CD8-positive, alpha-beta memory T cell (primary cell): ENCODE measurements at regions not wholly inside any gene's neighbourhood (a gene's known extent, or its start where the extent isn't known, plus 50 kb on each side); places are given as distances from the start of the nearest gene placed in this dataset.
A peak's percentile ranks its signal among the peaks of the same experiment; 100 is the strongest.

Source experiments
- CTCF ChIA-PET: fragments of 350-600 bp; sonication (Branson Sonifier 250); formaldehyde crosslinking; loops from one replicate; lab custom pipeline; 2021; ENCODE audit warnings: antibody characterized with exemption; lab: Charles Lee
- POLR2A ChIA-PET: fragments of 350-600 bp; sonication (Branson Sonifier 250); formaldehyde crosslinking; loops from one replicate; lab custom pipeline; 2021; ENCODE audit warnings: antibody characterized with exemption; lab: Charles Lee
- DNase-seq, 5 donors: peaks; one replicate each; pipeline versions ENCODE4 v3.0.0 to v3.0.0-alpha.2; 2020 to 2022; ENCODE audit warnings: mixed read lengths in 1 of 5
- H3K27ac ChIP-seq: one replicate; pipeline ENCODE4 v1.7.0; 2013; ENCODE audit warnings: low read depth, mild to moderate bottlenecking, low read length, moderate library complexity
- H3K27me3 ChIP-seq: 2 replicates; pipeline ENCODE4 v1.7.0; 2013; ENCODE audit warnings: low read length, mild to moderate bottlenecking; ENCODE audit not compliant: insufficient read depth, poor library complexity, severe bottlenecking
- H3K36me3 ChIP-seq: 2 replicates; pipeline ENCODE4 v1.7.0; 2013; ENCODE audit warnings: mild to moderate bottlenecking, low read length, moderate library complexity; ENCODE audit not compliant: insufficient read depth
- H3K4me1 ChIP-seq: 2 replicates; pipeline ENCODE4 v1.7.0; 2013; ENCODE audit warnings: mild to moderate bottlenecking, low read length, moderate library complexity; ENCODE audit not compliant: insufficient read depth
- H3K4me3 ChIP-seq: 2 replicates; pipeline ENCODE4 v1.7.0; 2013; ENCODE audit warnings: mild to moderate bottlenecking, low read length
- H3K9me3 ChIP-seq: 2 replicates; pipeline ENCODE4 v1.7.0; 2013; ENCODE audit warnings: mild to moderate bottlenecking, low read length
- H3K27ac Mint-ChIP-seq, 8 donors: one replicate each; pipeline ENCODE4 v1.8.0; 2020 to 2021; ENCODE audit warnings: mixed read lengths in 8 of 8, mild to moderate bottlenecking in 6 of 8, inconsistent platforms in 3 of 8, moderate library complexity in 3 of 8
- H3K27me3 Mint-ChIP-seq, 2 donors: one replicate each; pipeline ENCODE4 v1.8.0; 2020 to 2021; ENCODE audit warnings: mixed read lengths in 2 of 2, mild to moderate bottlenecking in 1 of 2, moderate library complexity in 1 of 2
- H3K36me3 Mint-ChIP-seq, 3 donors: one replicate each; pipeline ENCODE4 v1.8.0; 2020 to 2021; ENCODE audit warnings: mixed read lengths in 3 of 3, inconsistent platforms in 1 of 3, mild to moderate bottlenecking in 1 of 3
- H3K4me1 Mint-ChIP-seq, 3 donors: one replicate each; pipeline ENCODE4 v1.8.0; 2020 to 2021; ENCODE audit warnings: mixed read lengths in 3 of 3, inconsistent platforms in 1 of 3, mild to moderate bottlenecking in 1 of 3
- H3K4me3 Mint-ChIP-seq, 7 donors: one replicate each; pipeline ENCODE4 v1.8.0; 2020 to 2021; ENCODE audit warnings: mixed read lengths in 7 of 7, mild to moderate bottlenecking in 6 of 7, moderate library complexity in 4 of 7, inconsistent platforms in 2 of 7
- H3K9me3 Mint-ChIP-seq, 5 donors: one replicate each; pipeline ENCODE4 v1.8.0; 2020 to 2022; ENCODE audit warnings: mixed read lengths in 5 of 5, mild to moderate bottlenecking in 3 of 5, moderate library complexity in 2 of 5, inconsistent platforms in 1 of 5

GRCh38 chr11:11163236-11163635, 189.8 kb downstream of the CSNK2A3 start:
- no peak overlapping the region for H3K27ac Mint-ChIP-seq
- H3K27me3 ChIP-seq = no peaks in the 10 kb centered on the region

GRCh38 chr11:11157185-11157584, 195.9 kb downstream of the CSNK2A3 start:
- H3K9me3 Mint-ChIP-seq = no peaks in the 10 kb centered on the region
- DNase-seq = peak; percentile 21 to 73 (median 28)
- peak overlapping the region in 1 of 7 donors; percentile 12 for H3K4me3 Mint-ChIP-seq
- Histone ChIP-seq H3K9me3 (no peaks in the 10 kb centered on the region), H3K4me3 (no peak overlapping the region), H3K4me1 (peaks cover 18% of the 10 kb centered on the region), H3K27ac (no peak overlapping the region), H3K36me3 (no peaks in the 10 kb centered on the region), H3K27me3 (no peaks in the 10 kb centered on the region)
- peak overlapping the region in 2 of 8 donors; percentile 24 to 81 for H3K27ac Mint-ChIP-seq
- POLR2A ChIA-PET = no interaction called here
- H3K4me1 Mint-ChIP-seq = peaks cover 10 to 15% (median 11%) of the 10 kb centered on the region in 3 donors
- peaks cover 0 to 8% (median 2%) of the 10 kb centered on the region in 3 donors for H3K36me3 Mint-ChIP-seq
- peaks cover 3 to 12% of the 10 kb centered on the region in 2 donors for H3K27me3 Mint-ChIP-seq
- CTCF ChIA-PET = interaction anchor here (0.7 to 7.5 kb wide), 19 partner anchors 7 to 396 kb away, joined by 3 to 114 read pairs (median 4); no protein-coding TSS in a partner anchor

More at GRCh38 chr11:11163236-11163635, 189.8 kb downstream of the CSNK2A3 start:
- no peak for DNase-seq
- ChIA-PET CTCF (interaction anchor here (1.4 to 2.4 kb wide), 2 partner anchors 10 to 14 kb away, joined by 4 to 7 read pairs; no protein-coding TSS in a partner anchor), POLR2A (interaction anchor here (0.5 kb wide), 1 partner anchor 232 kb away, joined by 6 read pairs; no protein-coding TSS in a partner anchor)
- Histone ChIP-seq H3K9me3 (no peaks in the 10 kb centered on the region), H3K36me3 (no peaks in the 10 kb centered on the region), H3K4me3 (no peak overlapping the region), H3K27ac (no peak overlapping the region), H3K4me1 (no peaks in the 10 kb centered on the region)
- Mint-ChIP-seq H3K4me3 (no peak overlapping the region), H3K9me3 (no peaks in the 10 kb centered on the region), H3K36me3 (no peaks in the 10 kb centered on the region), H3K4me1 (no peaks in the 10 kb centered on the region), H3K27me3 (peaks cover 13 to 15% of the 10 kb centered on the region in 2 donors)

- Mint-ChIP-seq H3K9me3 (no peaks in the 10 kb centered on the region), H3K27me3 (peaks cover 0 to 7% of the 10 kb centered on the region in 2 donors), H3K4me3 (peak overlapping the region; percentile 35 to 73 (median 67)), H3K27ac (peak overlapping the region in 7 of 8 donors; percentile 29 to 82 (median 39)), H3K36me3 (peaks cover 0 to 8% (median 2%) of the 10 kb centered on the region in 3 donors), H3K4me1 (peaks cover 11 to 24% (median 12%) of the 10 kb centered on the region in 3 donors)
- peak in 3 of 5 donors; percentile 10 to 57 (median 56) for DNase-seq
- no peak overlapping the region for H3K27ac ChIP-seq
- H3K27me3 ChIP-seq = no peaks in the 10 kb centered on the region
- ChIA-PET CTCF (interaction anchor here (0.7 to 7.5 kb wide), 19 partner anchors 8 to 631 kb away, joined by 3 to 114 read pairs (median 4); no protein-coding TSS in a partner anchor), POLR2A (interaction anchor here (0.8 kb wide), 1 partner anchor 8 kb away, joined by 3 read pairs; no protein-coding TSS in a partner anchor)
- H3K4me1 ChIP-seq = peaks cover 23% of the 10 kb centered on the region
- peak overlapping the region; percentile 71 for H3K4me3 ChIP-seq
- no peaks in the 10 kb centered on the region for H3K9me3 ChIP-seq
- H3K36me3 ChIP-seq = no peaks in the 10 kb centered on the region
Measured at GRCh38 chr11:11155962-11156815, 196.9 kb downstream of the CSNK2A3 start.

- H3K9me3 Mint-ChIP-seq = no peaks in the 10 kb centered on the region
- no peaks in the 10 kb centered on the region for H3K27me3 ChIP-seq
- peaks cover 1 to 8% (median 2%) of the 10 kb centered on the region in 3 donors for H3K36me3 Mint-ChIP-seq
- no peaks in the 10 kb centered on the region for H3K36me3 ChIP-seq
- peaks cover 56% of the 10 kb centered on the region for H3K4me1 ChIP-seq
- no peak overlapping the region for H3K4me3 ChIP-seq
- CTCF ChIA-PET = interaction anchor here (1.0 to 7.5 kb wide), 3 partner anchors 10 to 125 kb away, joined by 3 to 114 read pairs (median 4); no protein-coding TSS in a partner anchor
- H3K4me1 Mint-ChIP-seq = peaks cover 33 to 57% (median 45%) of the 10 kb centered on the region in 3 donors
- peaks cover 0 to 5% of the 10 kb centered on the region in 2 donors for H3K27me3 Mint-ChIP-seq
- H3K4me3 Mint-ChIP-seq = no peak overlapping the region
- POLR2A ChIA-PET = no interaction called here
- DNase-seq = no peak
- peak overlapping the region in 4 of 8 donors; percentile 12 to 96 (median 46) for H3K27ac Mint-ChIP-seq
- H3K9me3 ChIP-seq = no peaks in the 10 kb centered on the region
- no peak overlapping the region for H3K27ac ChIP-seq
Measured at GRCh38 chr11:11152877-11153276, 200.2 kb downstream of the CSNK2A3 start.

GRCh38 chr11:11149671-11150459, 203.2 kb downstream of the CSNK2A3 start:
- peak overlapping the region; percentile 27 to 83 (median 76) for H3K4me3 Mint-ChIP-seq
- no peaks in the 10 kb centered on the region for H3K9me3 ChIP-seq
- H3K4me3 ChIP-seq = peak overlapping the region; percentile 56
- peaks cover 0 to 5% of the 10 kb centered on the region in 2 donors for H3K27me3 Mint-ChIP-seq
- DNase-seq = peak; percentile 18 to 88 (median 69)
- no peaks in the 10 kb centered on the region for H3K27me3 ChIP-seq
- H3K4me1 Mint-ChIP-seq = peaks cover 26 to 48% (median 38%) of the 10 kb centered on the region in 3 donors
- peaks cover 52% of the 10 kb centered on the region for H3K4me1 ChIP-seq
- H3K36me3 ChIP-seq = no peaks in the 10 kb centered on the region
- H3K27ac Mint-ChIP-seq = peak overlapping the region; percentile 76 to 99 (median 94)
- ChIA-PET POLR2A (interaction anchor here (0.6 kb wide), 1 partner anchor 12 kb away, joined by 4 read pairs; no protein-coding TSS in a partner anchor), CTCF (interaction anchor here (0.7 to 1.6 kb wide), 4 partner anchors 14 to 358 kb away, joined by 3 to 7 read pairs (median 4); no protein-coding TSS in a partner anchor)
- H3K36me3 Mint-ChIP-seq = peaks cover 2 to 8% (median 4%) of the 10 kb centered on the region in 3 donors
- peak overlapping the region; percentile 41 for H3K27ac ChIP-seq
- H3K9me3 Mint-ChIP-seq = peaks cover 0 to 2% (median 0%) of the 10 kb centered on the region in 5 donors

GRCh38 chr11:11148596-11148995, 204.5 kb downstream of the CSNK2A3 start:
- H3K4me3 ChIP-seq = no peak overlapping the region
- Mint-ChIP-seq H3K27me3 (peaks cover 0 to 5% of the 10 kb centered on the region in 2 donors), H3K4me3 (peak overlapping the region in 2 of 7 donors; percentile 27 to 66), H3K9me3 (peaks cover 0 to 2% (median 0%) of the 10 kb centered on the region in 5 donors), H3K27ac (peak overlapping the region in 6 of 8 donors; percentile 34 to 96 (median 80)), H3K36me3 (peaks cover 2 to 8% (median 4%) of the 10 kb centered on the region in 3 donors), H3K4me1 (peaks cover 26 to 48% (median 38%) of the 10 kb centered on the region in 3 donors)
- H3K4me1 ChIP-seq = peaks cover 49% of the 10 kb centered on the region
- ChIA-PET CTCF (interaction anchor here (0.8 to 3.5 kb wide), 4 partner anchors 8 to 112 kb away, joined by 3 to 13 read pairs (median 5); no protein-coding TSS in a partner anchor), POLR2A (interaction anchor here (0.6 to 1.0 kb wide), 2 partner anchors 8 to 16 kb away, joined by 3 read pairs; no protein-coding TSS in a partner anchor)
- H3K36me3 ChIP-seq = no peaks in the 10 kb centered on the region
- H3K27me3 ChIP-seq = no peaks in the 10 kb centered on the region
- no peaks in the 10 kb centered on the region for H3K9me3 ChIP-seq
- H3K27ac ChIP-seq = no peak overlapping the region
- no peak for DNase-seq

- peaks cover 2 to 8% (median 4%) of the 10 kb centered on the region in 3 donors for H3K36me3 Mint-ChIP-seq
- H3K4me3 ChIP-seq = no peak overlapping the region
- H3K27me3 ChIP-seq = no peaks in the 10 kb centered on the region
- peaks cover 26 to 48% (median 38%) of the 10 kb centered on the region in 3 donors for H3K4me1 Mint-ChIP-seq
- H3K9me3 ChIP-seq = no peaks in the 10 kb centered on the region
- H3K27ac Mint-ChIP-seq = peak overlapping the region in 7 of 8 donors; percentile 11 to 77 (median 34)
- H3K4me3 Mint-ChIP-seq = no peak overlapping the region
- peaks cover 49% of the 10 kb centered on the region for H3K4me1 ChIP-seq
- ChIA-PET CTCF (interaction anchor here (0.8 to 3.5 kb wide), 3 partner anchors 9 to 111 kb away, joined by 3 to 13 read pairs (median 6); no protein-coding TSS in a partner anchor), POLR2A (interaction anchor here (0.6 to 1.0 kb wide), 2 partner anchors 8 to 15 kb away, joined by 3 read pairs; no protein-coding TSS in a partner anchor)
- H3K9me3 Mint-ChIP-seq = peaks cover 0 to 2% (median 0%) of the 10 kb centered on the region in 5 donors
- H3K27me3 Mint-ChIP-seq = peaks cover 0 to 5% of the 10 kb centered on the region in 2 donors
- H3K36me3 ChIP-seq = no peaks in the 10 kb centered on the region
- DNase-seq = peak in 1 of 5 donors; percentile 25
- H3K27ac ChIP-seq = no peak overlapping the region
Measured at GRCh38 chr11:11148104-11148509, 204.9 kb downstream of the CSNK2A3 start.
